GM10248 (cell line): ENCODE measurements at regions not wholly inside any gene's neighbourhood (a gene's known extent, or its start where the extent isn't known, plus 50 kb on each side); places are given as distances from the start of the nearest gene placed in this dataset.

Experiments
- CTCF ChIA-PET: fragments of 300-600 bp; sonication (Branson Sonifier 250); formaldehyde crosslinking; extraction: SDS; loops from one replicate; lab custom pipeline; 2021; ENCODE audit warnings: antibody characterized with exemption; lab: Yijun Ruan, JAX
- POLR2A ChIA-PET: fragments of 350-650 bp; sonication (Branson Sonifier 250); formaldehyde crosslinking; extraction: SDS; loops from one replicate; lab custom pipeline; 2020; ENCODE audit warnings: antibody characterized with exemption; lab: Yijun Ruan, JAX
- DNase-seq: peaks from one replicate; pipeline ENCODE4 v3.0.0; 2012; ENCODE audit errors: extremely low spot score
- CTCF ChIP-seq: IDR thresholded peaks from 2 replicates; pipeline ENCODE4 v1.5.1; 2012; ENCODE audit warnings: mild to moderate bottlenecking, low read depth; ENCODE audit errors: extremely low read depth, missing control alignments, control extremely low read depth

- no peak for DNase-seq
- TF ChIP-seq CTCF = no peak
- CTCF ChIA-PET = interaction anchor here (1.3 to 1.8 kb wide), 2 partner anchors 11 to 14 kb away, joined by 3 to 5 read pairs; no protein-coding TSS in a partner anchor
- POLR2A ChIA-PET = no interaction called here
Observed at GRCh38 chr1:34280509-34280908, 103.8 kb downstream of the C1orf94 start.

- no peak for DNase-seq
- TF ChIP-seq CTCF = no peak
- POLR2A ChIA-PET = no interaction called here
- CTCF ChIA-PET = no interaction called here
Observed at GRCh38 chr1:34283142-34283541, 106.4 kb downstream of the C1orf94 start.

- CTCF ChIA-PET = interaction anchor here (1.4 kb wide), 1 partner anchor 13 kb away, joined by 3 read pairs; no protein-coding TSS in a partner anchor
- no peak for TF ChIP-seq CTCF
- POLR2A ChIA-PET = no interaction called here
- DNase-seq = no peak
Observed at GRCh38 chr1:34286511-34286910, 109.8 kb downstream of the C1orf94 start.

- DNase-seq = no peak
- POLR2A ChIA-PET = no interaction called here
- TF ChIP-seq CTCF = no peak
- CTCF ChIA-PET = interaction anchor here (0.9 to 1.2 kb wide), 2 partner anchors 10 to 170 kb away, joined by 3 to 5 read pairs; no protein-coding TSS in a partner anchor
Observed at GRCh38 chr1:34290831-34291230, 114.1 kb downstream of the C1orf94 start.

GRCh38 chr1:34292472-34292871 lies 115.8 kb downstream of the C1orf94 start:
- ChIA-PET POLR2A (no interaction called here), CTCF (no interaction called here)
- no peak for TF ChIP-seq CTCF
- no peak for DNase-seq

- DNase-seq = no peak
- ChIA-PET POLR2A (no interaction called here), CTCF (no interaction called here)
- no peak for TF ChIP-seq CTCF
Observed at GRCh38 chr1:34296059-34296458, 119.4 kb downstream of the C1orf94 start.
